ENCODE measurements at regions not wholly inside any gene's neighbourhood (a gene's known extent, or its start where the extent isn't known, plus 50 kb on each side); places are given as distances from the start of the nearest gene placed in this dataset.

DNA sequence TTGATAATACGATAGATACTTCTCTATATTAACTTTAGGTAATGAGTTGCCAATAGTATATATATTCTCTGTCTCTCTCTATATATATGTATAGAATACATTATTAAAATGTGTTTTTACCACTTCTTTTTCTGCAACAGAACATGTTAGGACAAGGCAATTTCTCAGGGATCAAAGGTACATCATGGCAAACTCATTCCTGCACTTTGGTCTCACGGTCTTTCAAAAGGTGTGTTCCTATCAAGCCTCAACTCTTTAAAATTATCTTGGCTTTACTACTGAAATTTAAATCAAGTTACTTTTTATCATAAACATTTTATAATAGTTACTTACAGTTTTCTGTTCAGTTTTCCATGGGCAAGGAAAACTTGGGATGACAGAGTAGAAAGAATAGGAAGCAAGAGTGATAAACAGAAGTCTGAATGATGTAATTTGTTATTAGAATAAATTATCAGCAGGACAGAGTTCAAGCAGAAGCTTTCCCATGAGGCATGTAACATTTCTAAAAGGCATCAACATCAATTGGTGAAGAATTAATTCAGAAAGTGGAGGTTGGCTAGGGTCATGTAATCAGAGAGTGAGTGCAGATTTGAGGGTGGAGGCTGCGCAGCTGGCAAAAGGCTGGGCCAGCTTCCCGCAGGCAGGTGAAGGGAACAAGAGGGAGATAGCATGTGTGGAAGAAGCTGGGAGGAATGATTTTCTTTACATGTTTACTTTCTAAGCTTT lies 59.7 kb upstream of the LRAT start:
- TF ChIP-seq SIN3A (IDR thresholded peaks at IDR 0.05; ENCODE audit: low read depth) (no peak), CTCF (IDR thresholded peaks at IDR 0.05 in 2 of 3, conservative IDR thresholded peaks at IDR 0.05 in 1 of 3; ENCODE audit: borderline replicate concordance in 1 of 3, insufficient read depth in 1 of 3, low read depth in 2 of 3, low read length in 2 of 3) (no peak), EZH2 (IDR thresholded peaks at IDR 0.05) (no peak), EGR1 (IDR thresholded peaks at IDR 0.05; ENCODE audit: low read depth) (no peak), YY1 (IDR thresholded peaks at IDR 0.05; ENCODE audit: extremely low read depth, insufficient replicate concordance, low read depth, low read length) (no peak), CEBPB (IDR thresholded peaks at IDR 0.05; ENCODE audit: low read depth) (no peak), ZFX (IDR thresholded peaks at IDR 0.05) (no peak), POLR2AphosphoS5 (IDR thresholded peaks at IDR 0.05; ENCODE audit: low read depth, low read length) (no peak), ZBTB33 (IDR thresholded peaks at IDR 0.05; ENCODE audit: extremely low read depth, insufficient replicate concordance, low read length) (no peak), POLR2A (IDR thresholded peaks at IDR 0.05; ENCODE audit: borderline replicate concordance, extremely low read depth, insufficient read depth, insufficient read length) (no peak)
- TF ChIP-seq, protein P1, sequence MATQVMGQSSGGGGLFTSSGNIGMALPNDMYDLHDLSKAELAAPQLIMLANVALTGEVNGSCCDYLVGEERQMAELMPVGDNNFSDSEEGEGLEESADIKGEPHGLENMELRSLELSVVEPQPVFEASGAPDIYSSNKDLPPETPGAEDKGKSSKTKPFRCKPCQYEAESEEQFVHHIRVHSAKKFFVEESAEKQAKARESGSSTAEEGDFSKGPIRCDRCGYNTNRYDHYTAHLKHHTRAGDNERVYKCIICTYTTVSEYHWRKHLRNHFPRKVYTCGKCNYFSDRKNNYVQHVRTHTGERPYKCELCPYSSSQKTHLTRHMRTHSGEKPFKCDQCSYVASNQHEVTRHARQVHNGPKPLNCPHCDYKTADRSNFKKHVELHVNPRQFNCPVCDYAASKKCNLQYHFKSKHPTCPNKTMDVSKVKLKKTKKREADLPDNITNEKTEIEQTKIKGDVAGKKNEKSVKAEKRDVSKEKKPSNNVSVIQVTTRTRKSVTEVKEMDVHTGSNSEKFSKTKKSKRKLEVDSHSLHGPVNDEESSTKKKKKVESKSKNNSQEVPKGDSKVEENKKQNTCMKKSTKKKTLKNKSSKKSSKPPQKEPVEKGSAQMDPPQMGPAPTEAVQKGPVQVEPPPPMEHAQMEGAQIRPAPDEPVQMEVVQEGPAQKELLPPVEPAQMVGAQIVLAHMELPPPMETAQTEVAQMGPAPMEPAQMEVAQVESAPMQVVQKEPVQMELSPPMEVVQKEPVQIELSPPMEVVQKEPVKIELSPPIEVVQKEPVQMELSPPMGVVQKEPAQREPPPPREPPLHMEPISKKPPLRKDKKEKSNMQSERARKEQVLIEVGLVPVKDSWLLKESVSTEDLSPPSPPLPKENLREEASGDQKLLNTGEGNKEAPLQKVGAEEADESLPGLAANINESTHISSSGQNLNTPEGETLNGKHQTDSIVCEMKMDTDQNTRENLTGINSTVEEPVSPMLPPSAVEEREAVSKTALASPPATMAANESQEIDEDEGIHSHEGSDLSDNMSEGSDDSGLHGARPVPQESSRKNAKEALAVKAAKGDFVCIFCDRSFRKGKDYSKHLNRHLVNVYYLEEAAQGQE (IDR thresholded peaks at IDR 0.05; ENCODE audit: low read depth): no peak
